ENCODE measurements at regions not wholly inside any gene's neighbourhood (a gene's known extent, or its start where the extent isn't known, plus 50 kb on each side); places are given as distances from the start of the nearest gene placed in this dataset.
"Not testable (repeated sequence)": the region's sequence is repeated elsewhere in the genome, so short reads cannot be mapped to it uniquely, and the experiment has no call there.

DNA sequence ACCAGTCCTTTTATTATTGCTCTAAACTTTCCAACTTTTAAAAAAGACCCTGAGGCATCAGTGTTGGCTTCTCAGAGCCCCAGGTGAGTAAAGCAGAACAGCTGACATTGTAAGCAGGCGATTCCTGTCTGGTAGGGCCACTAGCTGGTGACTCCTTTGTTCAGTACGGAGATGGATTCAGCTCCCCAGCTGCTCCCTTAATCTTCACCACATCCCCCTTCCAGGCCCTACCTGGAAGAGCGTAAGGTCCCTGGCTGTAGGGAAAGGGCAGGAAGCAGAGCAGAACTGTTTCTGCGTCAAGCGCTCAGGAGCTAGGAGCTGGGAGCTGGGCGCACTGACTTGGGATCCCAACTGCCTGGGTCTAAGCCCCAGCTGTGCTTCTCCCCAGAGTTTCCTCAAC lies 203.7 kb upstream of the TAS2R1 start:
- H3K4me1 ChIP-seq (ENCODE audit: insufficient read depth, low read length): no peaks in the 10 kb centered on the region
- H3K27me3 ChIP-seq (ENCODE audit: insufficient read depth, low read length): no peaks in the 10 kb centered on the region
- H3K9me3 ChIP-seq (ENCODE audit: low read length): no peaks in the 10 kb centered on the region
- H2AFZ ChIP-seq (ENCODE audit: low read depth, low read length): no peak overlapping the region
- H3K4me3 ChIP-seq (ENCODE audit: low read length): no peak overlapping the region
- H3K36me3 ChIP-seq (ENCODE audit: insufficient read depth, low read length): no peaks in the 10 kb centered on the region

DNA sequence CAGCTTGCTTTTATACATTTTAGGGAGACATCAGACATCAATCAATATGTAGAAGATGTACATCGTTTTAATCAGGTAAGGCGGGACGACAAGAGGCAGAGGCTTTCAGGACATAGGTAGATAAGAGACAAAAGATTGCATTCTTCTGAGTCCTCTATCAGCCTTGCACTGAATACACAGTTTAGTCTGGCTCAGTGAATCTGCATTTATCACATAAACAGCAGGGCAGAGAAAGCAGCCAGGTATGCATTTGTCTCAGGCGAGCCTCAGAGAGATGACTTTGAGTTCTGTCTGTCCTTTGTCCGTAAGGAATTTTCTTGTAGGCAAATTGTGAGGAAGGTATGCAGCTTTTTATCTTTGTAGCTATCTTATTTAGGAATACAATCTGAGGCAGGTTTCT lies 202.8 kb upstream of the TAS2R1 start:
- Histone ChIP-seq H3K9me3 (ENCODE audit: low read length) (no peaks in the 10 kb centered on the region), H3K4me3 (ENCODE audit: low read length) (no peak overlapping the region), H3K27me3 (ENCODE audit: insufficient read depth, low read length) (no peaks in the 10 kb centered on the region), H3K36me3 (ENCODE audit: insufficient read depth, low read length) (no peaks in the 10 kb centered on the region), H3K4me1 (ENCODE audit: insufficient read depth, low read length) (no peaks in the 10 kb centered on the region), H2AFZ (ENCODE audit: low read depth, low read length) (no peak overlapping the region)

DNA sequence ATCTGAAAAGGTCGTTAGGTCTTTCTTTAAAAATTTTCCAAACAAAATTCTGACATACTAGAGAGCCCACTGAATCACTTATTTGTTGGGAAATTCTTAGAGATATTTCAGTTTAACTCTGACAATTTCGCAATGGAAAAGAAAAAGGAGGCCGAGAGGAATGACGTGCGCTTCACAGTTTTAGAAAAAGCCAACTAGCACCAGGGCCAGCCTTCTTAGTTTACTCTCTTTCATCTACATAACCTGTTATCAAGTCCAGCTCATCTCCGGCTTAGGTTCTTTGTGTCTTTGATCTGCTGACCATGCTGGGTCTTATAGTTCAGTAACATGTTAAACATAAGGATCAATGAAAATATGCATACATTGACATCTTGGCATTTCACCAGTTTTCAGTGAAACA lies 201.7 kb upstream of the TAS2R1 start:
- Histone ChIP-seq H3K4me3 (ENCODE audit: low read length) (no peak overlapping the region), H2AFZ (ENCODE audit: low read depth, low read length) (no peak overlapping the region), H3K27me3 (ENCODE audit: insufficient read depth, low read length) (no peaks in the 10 kb centered on the region), H3K36me3 (ENCODE audit: insufficient read depth, low read length) (no peaks in the 10 kb centered on the region), H3K4me1 (ENCODE audit: insufficient read depth, low read length) (no peaks in the 10 kb centered on the region), H3K9me3 (ENCODE audit: low read length) (no peaks in the 10 kb centered on the region)

DNA sequence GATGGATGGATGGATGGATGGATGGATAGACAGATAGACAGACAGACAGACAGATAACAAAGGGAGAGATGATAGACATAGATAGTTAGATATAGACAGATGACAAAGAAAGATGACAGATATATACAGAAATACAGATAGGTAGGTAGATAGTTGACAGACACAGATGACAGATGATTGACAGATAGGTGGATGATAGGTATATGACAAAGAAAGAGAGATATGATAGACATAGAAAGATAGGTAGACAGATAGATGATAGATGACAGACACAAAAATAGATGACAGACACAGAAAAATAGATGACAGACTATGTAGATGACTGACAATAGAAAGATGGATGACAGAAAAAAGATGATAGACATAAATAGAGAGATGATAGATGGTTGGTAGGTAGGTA lies 200.0 kb upstream of the TAS2R1 start:
- Histone ChIP-seq H3K36me3 (ENCODE audit: insufficient read depth, low read length) (no peaks in the 10 kb centered on the region), H3K27me3 (ENCODE audit: insufficient read depth, low read length) (no peaks in the 10 kb centered on the region), H3K4me3 (ENCODE audit: low read length) (no peak overlapping the region), H2AFZ (ENCODE audit: low read depth, low read length) (no peak overlapping the region), H3K4me1 (ENCODE audit: insufficient read depth, low read length) (no peaks in the 10 kb centered on the region), H3K9me3 (ENCODE audit: low read length) (no peaks in the 10 kb centered on the region)

DNA sequence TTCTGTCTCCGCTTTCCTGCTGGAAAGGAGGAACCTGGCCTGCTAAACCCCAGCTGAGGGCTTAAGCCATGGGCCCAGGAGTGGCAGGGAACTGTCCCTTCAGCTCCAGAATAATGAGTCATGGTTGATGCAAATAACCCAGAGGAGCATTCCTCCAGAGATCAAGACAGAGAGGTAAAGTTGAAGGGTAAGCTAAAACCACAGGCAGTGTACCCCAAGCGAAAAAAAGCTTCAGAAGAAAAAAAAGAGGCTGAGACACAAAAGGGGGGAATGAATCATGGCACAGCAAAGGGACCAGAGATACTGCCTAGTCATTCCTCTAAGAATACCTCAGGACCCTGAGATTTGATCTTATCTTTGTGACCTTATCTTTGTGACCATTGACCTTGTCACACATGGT lies 199.5 kb upstream of the TAS2R1 start:
- Histone ChIP-seq H3K9me3 (ENCODE audit: low read length) (no peaks in the 10 kb centered on the region), H3K27me3 (ENCODE audit: insufficient read depth, low read length) (no peaks in the 10 kb centered on the region), H3K4me1 (ENCODE audit: insufficient read depth, low read length) (no peaks in the 10 kb centered on the region), H3K36me3 (ENCODE audit: insufficient read depth, low read length) (no peaks in the 10 kb centered on the region), H3K4me3 (ENCODE audit: low read length) (no peak overlapping the region), H2AFZ (ENCODE audit: low read depth, low read length) (no peak overlapping the region)

DNA sequence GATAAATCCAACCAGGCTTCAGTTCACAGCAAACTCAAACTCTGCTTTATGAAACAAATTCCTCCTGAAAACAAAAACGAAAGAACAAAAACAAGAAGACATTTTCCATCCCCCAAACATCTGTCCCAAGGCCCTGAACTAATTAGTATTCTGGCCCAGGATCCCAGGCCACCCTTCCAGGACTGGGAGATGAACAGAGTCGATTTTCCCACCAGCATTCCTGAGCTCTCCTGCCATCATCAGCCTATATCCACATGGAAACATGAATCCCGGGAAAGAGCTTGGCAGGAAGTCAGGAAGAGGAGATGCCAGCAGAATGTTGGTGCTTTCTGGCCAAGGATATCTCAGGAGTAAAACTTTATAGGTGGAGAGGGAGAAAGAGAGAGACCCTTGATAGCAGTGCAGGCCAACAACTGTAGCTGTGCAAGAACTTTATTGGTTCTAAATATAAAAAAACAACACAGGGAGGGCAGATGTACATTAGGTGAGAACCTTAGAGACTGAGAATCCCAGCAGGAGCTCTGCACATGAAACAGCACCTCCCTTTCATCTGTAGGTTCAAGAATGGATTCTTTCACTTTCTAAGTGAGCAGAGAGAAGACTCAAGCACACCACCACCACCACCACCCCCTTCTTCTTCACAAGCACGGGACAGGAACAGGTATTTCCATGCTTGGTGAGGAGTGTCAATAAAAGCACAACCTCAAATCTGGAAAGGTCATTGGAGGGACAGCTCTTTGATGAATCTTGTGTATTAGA lies 190.7 kb upstream of the TAS2R1 start:
- Histone ChIP-seq H3K36me3 (ENCODE audit: insufficient read depth, low read length) (no peaks in the 10 kb centered on the region), H3K27me3 (ENCODE audit: insufficient read depth, low read length) (peaks cover 3% of the 10 kb centered on the region), H3K9me3 (ENCODE audit: low read length) (no peaks in the 10 kb centered on the region), H2AFZ (ENCODE audit: low read depth, low read length) (no peak overlapping the region), H3K4me3 (ENCODE audit: low read length) (no peak overlapping the region), H3K4me1 (ENCODE audit: insufficient read depth, low read length) (no peaks in the 10 kb centered on the region)

DNA sequence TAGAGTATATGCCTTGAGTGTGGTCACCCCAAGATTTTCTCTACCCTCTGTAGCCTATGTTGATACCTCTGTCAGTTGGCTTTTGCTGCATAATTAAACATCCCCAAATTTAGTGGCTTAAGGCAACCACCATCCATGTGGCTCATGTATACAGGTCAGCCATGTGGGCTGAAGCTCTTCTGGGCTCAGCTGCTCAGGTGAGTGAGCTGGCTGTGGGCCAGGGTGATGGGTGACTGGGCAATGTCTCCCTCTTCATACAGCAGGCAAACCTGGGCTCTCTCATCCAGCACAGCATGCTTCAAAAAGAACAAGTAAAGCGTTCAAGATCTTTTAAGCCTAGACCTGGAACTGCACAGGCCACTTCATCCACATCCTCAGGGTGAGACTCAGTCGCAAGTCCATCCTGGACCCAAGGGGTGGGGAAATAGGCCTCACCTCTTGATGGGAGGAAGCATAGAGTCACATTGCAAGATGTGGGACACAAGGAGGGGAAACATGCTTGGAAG lies 188.2 kb upstream of the TAS2R1 start:
- Histone ChIP-seq H3K4me3 (ENCODE audit: low read length) (no peak overlapping the region), H3K36me3 (ENCODE audit: insufficient read depth, low read length) (no peaks in the 10 kb centered on the region), H3K9me3 (ENCODE audit: low read length) (no peaks in the 10 kb centered on the region)

DNA sequence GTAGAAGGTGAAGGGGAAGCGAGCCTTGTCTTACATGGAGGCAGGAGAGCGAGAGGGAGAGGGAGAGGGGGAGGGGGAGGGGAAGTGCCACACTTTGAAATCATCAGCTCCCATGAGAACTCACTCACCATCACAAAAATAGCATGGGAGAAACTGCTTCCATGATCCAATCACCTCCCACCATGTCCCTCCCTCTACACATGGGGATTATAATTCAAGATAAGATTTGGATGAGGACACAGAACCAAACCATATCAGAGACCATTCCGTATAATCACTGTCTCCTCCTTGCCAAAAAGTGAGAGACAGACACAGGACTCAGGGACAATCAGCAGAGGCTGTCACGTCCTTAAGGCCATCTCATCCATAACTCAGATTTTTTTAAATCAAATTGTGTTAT lies 187.7 kb upstream of the TAS2R1 start:
- no peak overlapping the region for H3K4me3 ChIP-seq (ENCODE audit: low read length)
- H3K4me1 ChIP-seq (ENCODE audit: insufficient read depth, low read length): no peaks in the 10 kb centered on the region

More for the DNA sequence above, 188.2 kb upstream of the TAS2R1 start:
- Histone ChIP-seq H3K27me3 (ENCODE audit: insufficient read depth, low read length) (peaks cover 3% of the 10 kb centered on the region), H2AFZ (ENCODE audit: low read depth, low read length) (no peak overlapping the region), H3K4me1 (ENCODE audit: insufficient read depth, low read length) (no peaks in the 10 kb centered on the region)

DNA sequence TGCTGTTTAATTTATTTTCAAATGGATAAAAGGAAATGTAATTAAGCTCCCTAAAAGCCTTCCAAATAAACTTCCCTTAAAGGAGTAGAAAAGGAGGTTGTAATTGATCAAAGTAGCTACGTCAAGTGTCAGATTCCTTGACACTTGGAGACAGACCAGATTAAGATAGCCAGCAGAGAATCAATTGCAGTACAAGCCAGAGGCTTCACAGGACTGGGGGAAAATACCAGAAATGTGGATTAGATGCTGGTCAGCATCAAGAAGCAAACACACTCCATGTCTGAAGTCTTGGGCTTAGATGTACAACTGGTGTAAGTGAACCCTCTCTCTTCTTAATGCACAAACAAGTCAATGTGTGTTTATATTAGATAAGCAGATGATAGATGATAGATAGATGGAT lies 184.9 kb upstream of the TAS2R1 start:
- Histone ChIP-seq H3K4me3 (ENCODE audit: low read length) (no peak overlapping the region), H3K36me3 (ENCODE audit: insufficient read depth, low read length) (no peaks in the 10 kb centered on the region), H3K27me3 (ENCODE audit: insufficient read depth, low read length) (peaks cover 3% of the 10 kb centered on the region), H3K9me3 (ENCODE audit: low read length) (no peaks in the 10 kb centered on the region), H3K4me1 (ENCODE audit: insufficient read depth, low read length) (no peaks in the 10 kb centered on the region), H2AFZ (ENCODE audit: low read depth, low read length) (no peak overlapping the region)

More for the DNA sequence above, 187.7 kb upstream of the TAS2R1 start:
- Histone ChIP-seq H3K36me3 (ENCODE audit: insufficient read depth, low read length) (no peaks in the 10 kb centered on the region), H3K27me3 (ENCODE audit: insufficient read depth, low read length) (peaks cover 3% of the 10 kb centered on the region), H2AFZ (ENCODE audit: low read depth, low read length) (no peak overlapping the region), H3K9me3 (ENCODE audit: low read length) (no peaks in the 10 kb centered on the region)

DNA sequence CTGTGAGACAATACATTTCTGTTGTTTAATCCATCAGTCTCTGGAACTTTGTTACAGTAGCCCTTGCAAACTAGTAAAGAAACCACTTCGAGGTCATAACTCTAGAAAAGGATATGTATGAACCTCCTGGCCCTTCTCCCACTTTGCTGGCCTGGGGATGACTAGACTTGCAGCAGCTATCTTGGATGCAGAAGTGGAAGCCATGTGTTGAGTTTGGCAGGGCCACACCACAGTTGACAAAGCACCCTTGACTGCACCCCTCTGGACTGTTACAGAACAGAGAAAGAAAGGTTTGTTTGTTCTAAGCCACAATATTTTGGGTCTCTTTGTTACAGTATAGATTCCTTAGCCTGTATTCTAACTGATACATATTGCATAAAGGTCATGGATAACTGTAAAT lies 183.2 kb upstream of the TAS2R1 start:
- H2AFZ ChIP-seq (ENCODE audit: low read depth, low read length): no peak overlapping the region
- H3K4me1 ChIP-seq (ENCODE audit: insufficient read depth, low read length): no peaks in the 10 kb centered on the region
- H3K36me3 ChIP-seq (ENCODE audit: insufficient read depth, low read length): no peaks in the 10 kb centered on the region
- H3K4me3 ChIP-seq (ENCODE audit: low read length): no peak overlapping the region
- no peaks in the 10 kb centered on the region for H3K27me3 ChIP-seq (ENCODE audit: insufficient read depth, low read length)
- no peaks in the 10 kb centered on the region for H3K9me3 ChIP-seq (ENCODE audit: low read length)

DNA sequence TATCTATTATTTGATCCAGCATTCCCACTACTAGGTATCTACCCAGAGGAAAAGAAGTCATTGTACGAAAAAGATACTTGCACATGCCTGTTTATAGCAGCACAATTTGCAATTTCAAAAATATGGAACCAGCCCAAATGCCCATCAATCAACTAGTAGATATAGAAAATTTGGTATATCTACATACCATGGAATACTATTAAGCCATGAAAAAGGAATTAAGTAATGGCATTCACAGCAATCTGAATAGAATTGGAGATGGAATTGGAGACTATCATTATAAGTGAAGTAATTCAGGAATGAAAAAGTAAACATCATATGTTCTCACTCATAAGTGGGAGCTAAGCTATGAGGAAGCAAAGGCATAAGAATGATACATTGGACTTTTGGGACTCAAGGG lies 177.2 kb upstream of the TAS2R1 start:
- H2AFZ ChIP-seq (ENCODE audit: low read depth, low read length); H3K9me3 ChIP-seq (ENCODE audit: low read length); H3K4me3 ChIP-seq (ENCODE audit: low read length); H3K36me3 ChIP-seq (ENCODE audit: insufficient read depth, low read length); H3K27me3 ChIP-seq (ENCODE audit: insufficient read depth, low read length); H3K4me1 ChIP-seq (ENCODE audit: insufficient read depth, low read length): not testable (repeated sequence)

DNA sequence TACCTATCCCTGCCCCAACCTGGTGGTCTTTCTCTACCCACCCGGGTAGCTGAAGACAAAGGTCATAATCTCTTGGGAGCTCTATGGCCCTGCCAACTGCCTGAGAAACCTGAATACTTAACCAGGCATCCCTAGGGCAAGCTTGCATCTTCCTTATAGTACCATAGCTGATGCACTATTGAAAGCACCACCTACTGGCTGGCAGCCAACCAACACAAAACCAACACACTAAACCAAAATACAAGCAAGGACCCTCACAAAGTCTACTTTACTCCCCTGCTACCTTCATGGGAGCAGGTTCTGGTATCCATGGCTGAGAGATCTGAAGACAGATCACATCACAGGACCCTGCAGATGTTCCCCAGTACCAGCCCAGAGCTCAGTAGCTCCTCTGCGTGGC lies 171.8 kb upstream of the TAS2R1 start:
- Histone ChIP-seq H3K9me3 (ENCODE audit: low read length) (peaks cover 3% of the 10 kb centered on the region), H3K4me1 (ENCODE audit: insufficient read depth, low read length) (no peaks in the 10 kb centered on the region), H3K36me3 (ENCODE audit: insufficient read depth, low read length) (no peaks in the 10 kb centered on the region), H2AFZ (ENCODE audit: low read depth, low read length) (no peak overlapping the region), H3K4me3 (ENCODE audit: low read length) (no peak overlapping the region), H3K27me3 (ENCODE audit: insufficient read depth, low read length) (no peaks in the 10 kb centered on the region)

DNA sequence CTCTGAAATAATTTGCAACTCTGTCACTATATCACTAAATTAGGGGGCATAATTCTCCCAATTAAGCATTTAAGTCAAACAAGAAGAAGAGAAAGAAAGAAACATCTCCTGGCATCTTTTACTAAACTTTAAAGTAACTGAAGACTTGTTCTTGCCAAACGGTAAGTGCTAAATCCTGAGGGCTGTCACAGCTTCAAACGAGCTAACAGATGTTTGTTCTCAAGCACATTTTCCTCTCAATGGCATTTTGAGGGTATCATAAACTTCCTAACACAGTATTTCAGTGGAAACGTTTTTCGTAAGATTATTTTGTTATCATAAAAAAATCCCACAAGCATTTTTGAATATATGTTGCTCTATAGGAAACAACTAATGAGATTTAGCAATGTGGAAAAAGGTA lies 169.5 kb upstream of the TAS2R1 start:
- Histone ChIP-seq H3K9me3 (ENCODE audit: low read length) (peaks cover 3% of the 10 kb centered on the region), H3K36me3 (ENCODE audit: insufficient read depth, low read length) (no peaks in the 10 kb centered on the region), H3K27me3 (ENCODE audit: insufficient read depth, low read length) (no peaks in the 10 kb centered on the region), H2AFZ (ENCODE audit: low read depth, low read length) (no peak overlapping the region), H3K4me3 (ENCODE audit: low read length) (no peak overlapping the region), H3K4me1 (ENCODE audit: insufficient read depth, low read length) (no peaks in the 10 kb centered on the region)

DNA sequence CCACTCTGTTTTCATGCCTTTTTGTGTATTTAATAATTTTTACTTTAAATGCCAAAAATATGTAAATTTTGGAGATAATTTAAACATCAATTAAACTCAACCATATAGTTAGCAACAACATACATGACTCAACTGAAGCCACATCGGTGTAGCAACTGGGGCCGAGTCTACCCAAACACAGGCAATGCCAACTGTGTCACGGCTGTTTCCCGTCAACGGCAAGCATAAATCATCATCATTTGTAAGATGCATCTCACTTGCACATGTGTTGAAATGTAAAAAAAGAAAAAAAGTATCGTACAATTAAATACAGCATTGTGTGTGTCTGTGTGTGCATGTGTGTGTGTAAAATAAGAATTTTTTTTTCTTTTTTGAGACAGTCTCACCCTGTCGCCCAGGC lies 160.1 kb upstream of the TAS2R1 start:
- no peak overlapping the region for H3K4me3 ChIP-seq (ENCODE audit: low read length)
- H3K36me3 ChIP-seq (ENCODE audit: insufficient read depth, low read length): no peaks in the 10 kb centered on the region
- H3K27me3 ChIP-seq (ENCODE audit: insufficient read depth, low read length): peaks cover 4% of the 10 kb centered on the region

More for the DNA sequence above, 160.1 kb upstream of the TAS2R1 start:
- no peaks in the 10 kb centered on the region for H3K9me3 ChIP-seq (ENCODE audit: low read length)
- H2AFZ ChIP-seq (ENCODE audit: low read depth, low read length): no peak overlapping the region
- H3K4me1 ChIP-seq (ENCODE audit: insufficient read depth, low read length): no peaks in the 10 kb centered on the region
